H9 (cell line): ENCODE measurements at regions not wholly inside any gene's neighbourhood (a gene's known extent, or its start where the extent isn't known, plus 50 kb on each side); places are given as distances from the start of the nearest gene placed in this dataset.

Experiments used
- DNase-seq: peaks from one replicate; pipeline ENCODE4 v3.0.0-alpha.2; 2017
- H2AFZ ChIP-seq: one replicate; pipeline ENCODE4 v1.6.1; 2013; ENCODE audit warnings: mild to moderate bottlenecking, low read length, control low read depth, moderate library complexity
- H2AK5ac ChIP-seq: 2 replicates; pipeline ENCODE4 v1.6.1; 2013; ENCODE audit warnings: low read length, control low read depth, mixed read lengths; ENCODE audit not compliant: insufficient read length
- H2BK120ac ChIP-seq: one replicate; pipeline ENCODE4 v1.6.1; 2013; ENCODE audit warnings: low read depth, mild to moderate bottlenecking, low read length, control low read depth, inconsistent platforms; ENCODE audit not compliant: poor library complexity, severe bottlenecking
- H2BK12ac ChIP-seq: 2 replicates; pipeline ENCODE4 v1.6.1; 2013; ENCODE audit warnings: low read length, control low read depth, mixed read lengths, low read depth; ENCODE audit not compliant: insufficient read length
- H2BK15ac ChIP-seq: 2 replicates; pipeline ENCODE4 v1.6.1; 2013; ENCODE audit warnings: low read depth, low read length, control low read depth
- H2BK20ac ChIP-seq: one replicate; pipeline ENCODE4 v1.6.1; 2013; ENCODE audit warnings: low read depth, mild to moderate bottlenecking, low read length, control low read depth, inconsistent platforms; ENCODE audit not compliant: poor library complexity, severe bottlenecking
- H2BK5ac ChIP-seq: 2 replicates; pipeline ENCODE4 v1.6.1; 2013; ENCODE audit warnings: low read length, control low read depth, mixed read lengths; ENCODE audit not compliant: insufficient read length
- H3K14ac ChIP-seq: 2 replicates; pipeline ENCODE4 v1.6.1; 2013; ENCODE audit warnings: low read length, control low read depth; ENCODE audit not compliant: insufficient read depth
- H3K18ac ChIP-seq: 2 replicates; pipeline ENCODE4 v1.6.1; 2013; ENCODE audit warnings: low read depth, mild to moderate bottlenecking, mixed read lengths, low read length, control low read depth; ENCODE audit not compliant: insufficient read length
- H3K23ac ChIP-seq: 2 replicates; pipeline ENCODE4 v1.6.1; 2013; ENCODE audit warnings: low read length, control low read depth, mixed read lengths, low read depth; ENCODE audit not compliant: insufficient read length
- H3K23me2 ChIP-seq: 2 replicates; pipeline ENCODE4 v1.6.1; 2013; ENCODE audit warnings: low read depth, mild to moderate bottlenecking, mixed read lengths, low read length, control low read depth; ENCODE audit not compliant: insufficient read length, poor library complexity, severe bottlenecking
- H3K27ac ChIP-seq: 2 replicates; pipeline ENCODE4 v1.5.1; 2013; ENCODE audit warnings: low read length, control low read depth, mixed read lengths, low read depth; ENCODE audit not compliant: insufficient read length
- H3K27me3 ChIP-seq: 2 replicates; pipeline ENCODE4 v1.6.1; 2013; ENCODE audit warnings: low read length, control low read depth, inconsistent platforms; ENCODE audit not compliant: insufficient read depth
- H3K4ac ChIP-seq: 2 replicates; pipeline ENCODE4 v1.6.1; 2013; ENCODE audit warnings: low read depth, mild to moderate bottlenecking, control low read depth, inconsistent platforms, low read length, moderate library complexity
- H3K4me1 ChIP-seq: 2 replicates; pipeline ENCODE4 v1.6.1; 2013; ENCODE audit warnings: low read length, control low read depth, inconsistent platforms; ENCODE audit not compliant: insufficient read depth
- H3K4me2 ChIP-seq: 2 replicates; pipeline ENCODE4 v1.6.1; 2013; ENCODE audit warnings: low read length, control low read depth, mixed read lengths; ENCODE audit not compliant: insufficient read length, insufficient read depth
- H3K56ac ChIP-seq: 2 replicates; pipeline ENCODE4 v1.6.1; 2013; ENCODE audit warnings: low read depth, mild to moderate bottlenecking, mixed read lengths, low read length, control low read depth; ENCODE audit not compliant: insufficient read length
- H3K79me1 ChIP-seq: 2 replicates; pipeline ENCODE4 v1.6.1; 2013; ENCODE audit warnings: low read depth, mild to moderate bottlenecking, moderate library complexity, low read length, control low read depth, inconsistent platforms; ENCODE audit not compliant: insufficient read depth, poor library complexity, severe bottlenecking
- H3K79me2 ChIP-seq: 2 replicates; pipeline ENCODE4 v1.6.1; 2013; ENCODE audit warnings: low read length, control low read depth, inconsistent platforms; ENCODE audit not compliant: insufficient read depth
- H3K9ac ChIP-seq: 2 replicates; pipeline ENCODE4 v1.6.1; 2013; ENCODE audit warnings: low read length, control low read depth, mixed read lengths; ENCODE audit not compliant: insufficient read length; ENCODE audit errors: extremely low read depth
- H3K9me3 ChIP-seq: one replicate; pipeline ENCODE4 v1.6.1; 2013; ENCODE audit warnings: low read depth, low read length, inconsistent platforms; ENCODE audit not compliant: control insufficient read depth
- H3T11ph ChIP-seq: one replicate; pipeline ENCODE4 v1.6.1; 2013; ENCODE audit warnings: mild to moderate bottlenecking, low read length, control low read depth, inconsistent platforms
- H4K20me1 ChIP-seq: one replicate; pipeline ENCODE4 v1.6.1; 2013; ENCODE audit not compliant: control insufficient read depth, insufficient read length, insufficient read depth
- H4K5ac ChIP-seq: 2 replicates; pipeline ENCODE4 v1.6.1; 2013; ENCODE audit warnings: low read depth, mild to moderate bottlenecking, mixed read lengths, low read length, control low read depth; ENCODE audit not compliant: insufficient read length
- H4K8ac ChIP-seq: replicated peaks from 2 replicates; pipeline ENCODE4 v1.6.1; 2013; ENCODE audit warnings: low read length, control low read depth, mixed read lengths, low read depth; ENCODE audit not compliant: insufficient read length
- H4K91ac ChIP-seq: 2 replicates; pipeline ENCODE4 v1.6.1; 2013; ENCODE audit warnings: low read depth, mild to moderate bottlenecking, moderate library complexity, mixed read lengths, low read length, control low read depth; ENCODE audit not compliant: insufficient read length
- H3K27ac Mint-ChIP-seq, 3 experiments: 2 replicates in 2 of 3; 3 replicates in 1 of 3; pipeline ENCODE4 v1.8.0; 2020 to 2021; ENCODE audit warnings: mixed read lengths in 3 of 3, mild to moderate bottlenecking in 1 of 3, moderate library complexity in 1 of 3
- H3K27me3 Mint-ChIP-seq: 2 replicates; pipeline ENCODE4 v1.8.0; 2021; ENCODE audit warnings: low read depth, mild to moderate bottlenecking, moderate library complexity, mixed read lengths
- H3K36me3 Mint-ChIP-seq, 3 experiments: 2 replicates in 2 of 3; 3 replicates in 1 of 3; pipeline ENCODE4 v1.8.0; 2020 to 2021; ENCODE audit warnings: low read depth in 3 of 3, mixed read lengths in 3 of 3; ENCODE audit not compliant: insufficient read depth in 1 of 3
- H3K4me1 Mint-ChIP-seq, 2 experiments: 2 replicates each; pipeline ENCODE4 v1.8.0; 2020; ENCODE audit warnings: mixed read lengths in 2 of 2
- H3K4me3 Mint-ChIP-seq, 2 experiments: 2 replicates in 1 of 2; 3 replicates in 1 of 2; pipeline ENCODE4 v1.8.0; 2020 to 2021; ENCODE audit warnings: mild to moderate bottlenecking in 2 of 2, mixed read lengths in 2 of 2, moderate library complexity in 1 of 2
- H3K9me3 Mint-ChIP-seq, 2 experiments: 2 replicates in 1 of 2; 3 replicates in 1 of 2; pipeline ENCODE4 v1.8.0; 2020; ENCODE audit warnings: mild to moderate bottlenecking in 2 of 2, mixed read lengths in 2 of 2, moderate library complexity in 1 of 2
- CTCF ChIP-seq: fragments of 200-600 bp; sonication (generic); conservative IDR thresholded peaks from 3 replicates; pipeline ENCODE4 v1.8.0; 2021; ENCODE audit warnings: antibody characterized with exemption, mild to moderate bottlenecking
- WGBS: extraction: QIAGEN DNeasy Blood & Tissue Kit; methylation state at CpG from one replicate; pipeline ENCODE4 v1.1.7; 2013; ENCODE audit warnings: missing lambda C conversion rate, low lambda C conversion rate, mixed read lengths; ENCODE audit not compliant: insufficient read length; ENCODE audit errors: extremely low coverage; 5-methylcytosine and 5-hydroxymethylcytosine counted together

DNA sequence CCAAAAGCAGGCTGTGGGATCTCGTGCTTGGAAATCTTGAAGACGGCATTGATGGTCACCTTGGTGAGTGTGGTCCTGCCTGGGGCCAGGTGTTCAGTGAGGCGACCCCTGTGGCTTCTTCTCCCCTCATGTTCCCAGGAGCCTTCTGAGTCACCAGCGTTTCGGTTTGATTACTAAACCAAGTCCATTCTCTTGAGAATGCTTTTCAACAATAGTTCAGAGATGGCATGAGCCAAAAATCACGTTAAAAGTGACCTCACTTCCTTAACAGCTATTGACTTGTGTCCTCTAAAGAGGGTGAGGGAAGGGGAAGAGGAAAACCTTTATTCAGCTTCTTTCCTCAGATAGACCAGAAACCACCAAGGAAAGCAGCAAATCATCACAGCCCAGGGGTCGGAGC, 315.2 kb downstream of the GATA3 start:
- Histone ChIP-seq H2BK15ac (no peak overlapping the region), H3K4me1 (no peaks in the 10 kb centered on the region), H3K56ac (no peak overlapping the region), H3K9ac (no peak overlapping the region), H2BK5ac (no peak overlapping the region), H3K4ac (no peak overlapping the region), H3K23ac (no peak overlapping the region), H4K91ac (no peak overlapping the region), H3K18ac (no peak overlapping the region), H2BK12ac (no peak overlapping the region), H4K5ac (no peak overlapping the region), H4K20me1 (no peaks in the 10 kb centered on the region), H3K79me1 (no peaks in the 10 kb centered on the region), H3K27me3 (no peaks in the 10 kb centered on the region), H2AFZ (no peak overlapping the region), H3K23me2 (no peaks in the 10 kb centered on the region), H2BK20ac (no peak overlapping the region), H3K9me3 (no peaks in the 10 kb centered on the region), H3K4me2 (no peak overlapping the region), H3K14ac (no peak overlapping the region), H3T11ph (no peak overlapping the region), H4K8ac (no peak overlapping the region), H3K79me2 (no peaks in the 10 kb centered on the region), H2AK5ac (no peak overlapping the region), H3K27ac (no peak overlapping the region), H2BK120ac (no peak overlapping the region)
- H3K36me3 Mint-ChIP-seq = 0 out of 7 replicates have a peak, but pooled peaks cover 0 to 4% (median 0%) of the 10 kb centered on the region in 3 experiments
- H3K27me3 Mint-ChIP-seq = no peaks in the 10 kb centered on the region
- H3K27ac Mint-ChIP-seq = no peak overlapping the region
- no peak overlapping the region for H3K4me3 Mint-ChIP-seq
- no peak for DNase-seq
- peaks cover 3 to 5% of the 10 kb centered on the region in 2 experiments; a peak in 3 of 5 replicates for H3K9me3 Mint-ChIP-seq
- no peaks in the 10 kb centered on the region for H3K4me1 Mint-ChIP-seq
- WGBS = no CpG with 5 or more reads among the region's 7 CpGs
- TF ChIP-seq CTCF = no peak
